ENCODE measurements at regions not wholly inside any gene's neighbourhood (a gene's known extent, or its start where the extent isn't known, plus 50 kb on each side); places are given as distances from the start of the nearest gene placed in this dataset.

DNA sequence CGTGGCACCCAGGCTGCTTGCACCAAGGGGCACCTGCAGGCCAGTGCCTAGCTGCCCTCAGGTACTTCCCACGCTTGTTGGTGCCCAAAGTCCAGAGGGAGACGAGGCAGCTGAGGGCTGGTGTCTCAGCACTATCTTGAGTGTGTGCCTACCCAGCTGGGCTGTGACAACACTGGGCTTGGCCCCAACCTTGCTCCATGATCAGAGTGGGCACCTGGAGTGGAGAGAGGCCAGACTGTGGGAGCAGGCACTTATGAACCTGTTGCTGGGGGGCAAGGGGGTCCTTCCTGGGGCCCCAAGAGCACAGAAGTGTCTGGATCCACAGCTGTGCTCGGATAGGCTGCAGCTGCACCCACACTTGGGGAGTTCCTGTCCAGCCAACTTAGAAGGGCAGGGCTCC, 314.7 kb downstream of the KCNJ2 start (continued):
- TF ChIP-seq ZNF114 (CRISPR knock-in tag; IDR thresholded peaks at IDR 0.05) (no peak), EZH2 (IDR thresholded peaks at IDR 0.05; ENCODE audit: low read depth, unreplicated experiment) (no peak), POLR2AphosphoS5 (IDR thresholded peaks at IDR 0.05; ENCODE audit: low read depth) (no peak), CREB1 (CRISPR knock-in tag; IDR thresholded peaks at IDR 0.05; ENCODE audit: low read depth) (no peak), NANOG (IDR thresholded peaks at IDR 0.05; ENCODE audit: borderline replicate concordance) (no peak), JUNB (IDR thresholded peaks at IDR 0.05; ENCODE audit: unreplicated experiment) (no peak), REST (IDR thresholded peaks at IDR 0.05; ENCODE audit: unreplicated experiment) (no peak)
- TF ChIP-seq, protein P1, sequence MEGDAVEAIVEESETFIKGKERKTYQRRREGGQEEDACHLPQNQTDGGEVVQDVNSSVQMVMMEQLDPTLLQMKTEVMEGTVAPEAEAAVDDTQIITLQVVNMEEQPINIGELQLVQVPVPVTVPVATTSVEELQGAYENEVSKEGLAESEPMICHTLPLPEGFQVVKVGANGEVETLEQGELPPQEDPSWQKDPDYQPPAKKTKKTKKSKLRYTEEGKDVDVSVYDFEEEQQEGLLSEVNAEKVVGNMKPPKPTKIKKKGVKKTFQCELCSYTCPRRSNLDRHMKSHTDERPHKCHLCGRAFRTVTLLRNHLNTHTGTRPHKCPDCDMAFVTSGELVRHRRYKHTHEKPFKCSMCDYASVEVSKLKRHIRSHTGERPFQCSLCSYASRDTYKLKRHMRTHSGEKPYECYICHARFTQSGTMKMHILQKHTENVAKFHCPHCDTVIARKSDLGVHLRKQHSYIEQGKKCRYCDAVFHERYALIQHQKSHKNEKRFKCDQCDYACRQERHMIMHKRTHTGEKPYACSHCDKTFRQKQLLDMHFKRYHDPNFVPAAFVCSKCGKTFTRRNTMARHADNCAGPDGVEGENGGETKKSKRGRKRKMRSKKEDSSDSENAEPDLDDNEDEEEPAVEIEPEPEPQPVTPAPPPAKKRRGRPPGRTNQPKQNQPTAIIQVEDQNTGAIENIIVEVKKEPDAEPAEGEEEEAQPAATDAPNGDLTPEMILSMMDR (conservative IDR thresholded peaks at IDR 0.05; ENCODE audit: low read depth in 2 of 2) = no peak

DNA sequence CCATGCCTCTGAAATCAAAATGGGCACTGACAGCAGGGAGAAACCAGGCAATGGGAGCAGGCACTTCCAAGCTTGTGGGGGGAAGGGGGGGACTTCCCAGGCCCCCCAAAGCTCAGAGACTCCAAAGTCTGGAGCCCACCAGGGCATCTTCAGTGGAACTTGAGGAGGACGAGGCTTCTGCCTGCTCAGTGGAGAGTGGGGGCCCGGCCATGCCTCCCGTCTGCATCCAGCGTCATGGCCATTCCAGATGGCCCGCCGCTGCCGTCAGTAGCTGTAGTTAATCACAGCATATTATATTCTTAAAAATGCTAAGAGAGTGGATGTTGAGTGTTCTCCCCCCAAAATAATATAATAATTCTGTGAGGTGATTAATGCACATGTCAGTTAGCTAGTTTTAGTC, 315.2 kb downstream of the KCNJ2 start:
- Mint-ChIP-seq H3K4me1 (no peaks in the 10 kb centered on the region), H3K27ac (no peak overlapping the region), H3K36me3 (ENCODE audit: low read depth) (peaks cover 10% of the 10 kb centered on the region), H3K27me3 (ENCODE audit: insufficient read depth, low read depth, poor library complexity) (no peaks in the 10 kb centered on the region), H3K9me3 (peaks cover 22% of the 10 kb centered on the region), H3K4me3 (no peak overlapping the region)
- Histone ChIP-seq H3F3A (replicated peaks; ENCODE audit: low read depth) (no peaks in the 10 kb centered on the region), H3K4me3 (no peak overlapping the region), H3K4me2 (no peak overlapping the region), H3K27me3 (ENCODE audit: insufficient read depth) (no peaks in the 10 kb centered on the region), H3K9me2 (ENCODE audit: insufficient read depth) (no peaks in the 10 kb centered on the region; the same call in 1 of the 2 replicates), H2AFZ (no peak overlapping the region), H3K27ac (ENCODE audit: low read depth) (no peak overlapping the region), H3K36me3 (ENCODE audit: insufficient read depth) (no peaks in the 10 kb centered on the region; the same call in 1 of the 2 replicates), H3K4me1 (ENCODE audit: insufficient read depth) (no peaks in the 10 kb centered on the region), H3K79me2 (replicated peaks; ENCODE audit: insufficient read depth) (no peaks in the 10 kb centered on the region), H4K20me1 (replicated peaks; ENCODE audit: insufficient read depth) (no peaks in the 10 kb centered on the region)
- DNase-seq (ENCODE audit: low spot score) (no peak), ATAC-seq (no peak)
- no peak for TF ChIP-seq ZNF462 (CRISPR knock-in tag; IDR thresholded peaks at IDR 0.05)
- TF ChIP-seq STAT1 (IDR thresholded peaks at IDR 0.05; ENCODE audit: unreplicated experiment) = no peak
- no peak for TF ChIP-seq NANOG (IDR thresholded peaks at IDR 0.05; ENCODE audit: borderline replicate concordance)
- TF ChIP-seq REST (IDR thresholded peaks at IDR 0.05; ENCODE audit: unreplicated experiment) = no peak
- TF ChIP-seq CREB1 (CRISPR knock-in tag; IDR thresholded peaks at IDR 0.05; ENCODE audit: low read depth) = no peak
- TF ChIP-seq ZNF114 (CRISPR knock-in tag; IDR thresholded peaks at IDR 0.05) = no peak

Data from GM23338 (cell line).